H7 (cell line): ENCODE measurements at regions not wholly inside any gene's neighbourhood (a gene's known extent, or its start where the extent isn't known, plus 50 kb on each side); places are given as distances from the start of the nearest gene placed in this dataset.
"Not testable (repeated sequence)": the region's sequence is repeated elsewhere in the genome, so short reads cannot be mapped to it uniquely, and the experiment has no call there.

ENCODE experiments used
- DNase-seq: peaks from one replicate; pipeline ENCODE4 v3.0.0; 2012
- H3K27me3 ChIP-seq: 2 replicates; pipeline ENCODE4 v1.6.0; 2011; ENCODE audit warnings: mild to moderate bottlenecking, low read length; ENCODE audit not compliant: control insufficient read depth, insufficient read depth
- H3K36me3 ChIP-seq: replicated peaks from 2 replicates; pipeline ENCODE4 v1.5.1; 2011; ENCODE audit warnings: low read length; ENCODE audit not compliant: control insufficient read depth, insufficient read depth
- H3K4me3 ChIP-seq: 2 replicates; pipeline ENCODE4 v1.5.1; 2011; ENCODE audit warnings: low read depth, mild to moderate bottlenecking, control low read depth, low read length, moderate library complexity; ENCODE audit not compliant: insufficient read depth

- H3K4me3 ChIP-seq, result no peak overlapping the region
- DNase-seq, result no peak
- no peaks in the 10 kb centered on the region for H3K36me3 ChIP-seq
- H3K27me3 ChIP-seq, result no peaks in the 10 kb centered on the region
Measured at GRCh38 chr17:14744761-14745473, 444.0 kb downstream of the HS3ST3B1 start.

GRCh38 chr17:14741491-14741890, 440.6 kb downstream of the HS3ST3B1 start:
- H3K27me3 ChIP-seq, result no peaks in the 10 kb centered on the region
- no peak overlapping the region for H3K4me3 ChIP-seq
- DNase-seq, result no peak
- H3K36me3 ChIP-seq, result no peaks in the 10 kb centered on the region

GRCh38 chr17:14739656-14740431, 439.0 kb downstream of the HS3ST3B1 start:
- H3K36me3 ChIP-seq, result no peaks in the 10 kb centered on the region
- no peaks in the 10 kb centered on the region for H3K27me3 ChIP-seq
- DNase-seq, result no peak
- H3K4me3 ChIP-seq, result no peak overlapping the region

- no peak for DNase-seq
- Histone ChIP-seq H3K4me3 (no peak overlapping the region), H3K27me3 (no peaks in the 10 kb centered on the region), H3K36me3 (no peaks in the 10 kb centered on the region)
Measured at GRCh38 chr17:14738652-14738988, 437.7 kb downstream of the HS3ST3B1 start.

- no peaks in the 10 kb centered on the region for H3K27me3 ChIP-seq
- no peak overlapping the region for H3K4me3 ChIP-seq
- peak; percentile 60 for DNase-seq
- no peaks in the 10 kb centered on the region for H3K36me3 ChIP-seq
Measured at GRCh38 chr17:14737984-14738651, 437.2 kb downstream of the HS3ST3B1 start.

- no peaks in the 10 kb centered on the region for H3K27me3 ChIP-seq
- DNase-seq, result no peak
Measured at GRCh38 chr17:14736631-14737030, 435.8 kb downstream of the HS3ST3B1 start.

GRCh38 chr17:14733376-14733775, 432.5 kb downstream of the HS3ST3B1 start:
- DNase-seq, result no peak
- no peaks in the 10 kb centered on the region for H3K27me3 ChIP-seq
- no peaks in the 10 kb centered on the region for H3K36me3 ChIP-seq
- no peak overlapping the region for H3K4me3 ChIP-seq

More at GRCh38 chr17:14736631-14737030, 435.8 kb downstream of the HS3ST3B1 start:
- Histone ChIP-seq H3K4me3 (no peak overlapping the region), H3K36me3 (no peaks in the 10 kb centered on the region)

- Histone ChIP-seq H3K27me3 (no peaks in the 10 kb centered on the region), H3K36me3 (no peaks in the 10 kb centered on the region), H3K4me3 (no peak overlapping the region)
- DNase-seq, result no peak
Measured at GRCh38 chr17:14732211-14732610, 431.3 kb downstream of the HS3ST3B1 start.

GRCh38 chr17:14731591-14731990, 430.7 kb downstream of the HS3ST3B1 start:
- Histone ChIP-seq H3K27me3 (no peaks in the 10 kb centered on the region), H3K4me3 (no peak overlapping the region), H3K36me3 (no peaks in the 10 kb centered on the region)
- no peak for DNase-seq

- Histone ChIP-seq H3K27me3 (no peaks in the 10 kb centered on the region), H3K36me3 (no peaks in the 10 kb centered on the region), H3K4me3 (no peak overlapping the region)
- DNase-seq, result no peak
Measured at GRCh38 chr17:14730821-14731220, 429.9 kb downstream of the HS3ST3B1 start.

GRCh38 chr17:14725729-14726128, 424.8 kb downstream of the HS3ST3B1 start:
- H3K4me3 ChIP-seq, result no peak overlapping the region
- DNase-seq, result no peak
- H3K27me3 ChIP-seq, result no peaks in the 10 kb centered on the region
- H3K36me3 ChIP-seq, result no peaks in the 10 kb centered on the region

GRCh38 chr17:14724770-14725169, 423.9 kb downstream of the HS3ST3B1 start:
- no peak for DNase-seq
- H3K27me3 ChIP-seq, result no peaks in the 10 kb centered on the region
- no peaks in the 10 kb centered on the region for H3K36me3 ChIP-seq
- no peak overlapping the region for H3K4me3 ChIP-seq

- H3K4me3 ChIP-seq, H3K36me3 ChIP-seq, H3K27me3 ChIP-seq, DNase-seq: not testable (repeated sequence)
Measured at GRCh38 chr17:14723349-14723748, 422.5 kb downstream of the HS3ST3B1 start.

- no peaks in the 10 kb centered on the region for H3K36me3 ChIP-seq
- DNase-seq, result no peak
Measured at GRCh38 chr17:14719942-14720341, 419.1 kb downstream of the HS3ST3B1 start.

GRCh38 chr17:14717859-14718258, 417.0 kb downstream of the HS3ST3B1 start:
- Histone ChIP-seq H3K4me3 (no peak overlapping the region), H3K36me3 (no peaks in the 10 kb centered on the region), H3K27me3 (no peaks in the 10 kb centered on the region)
- no peak for DNase-seq

More at GRCh38 chr17:14719942-14720341, 419.1 kb downstream of the HS3ST3B1 start:
- Histone ChIP-seq H3K27me3 (no peaks in the 10 kb centered on the region), H3K4me3 (no peak overlapping the region)
